ENCODE measurements at regions not wholly inside any gene's neighbourhood (a gene's known extent, or its start where the extent isn't known, plus 50 kb on each side); places are given as distances from the start of the nearest gene placed in this dataset.

- CTCF ChIA-PET = interaction anchor here (0.8 to 1.4 kb wide), 3 partner anchors 9 to 106 kb away, joined by 3 to 5 read pairs (median 4); no protein-coding TSS in a partner anchor
- no peak for FAIRE-seq
- no peak for DNase-seq (ENCODE audit: low read depth, low spot score)
Measured at GRCh38 chr2:67544286-67544685, 147.2 kb downstream of the ETAA1 start.

More at GRCh38 chr2:67544286-67544685, 147.2 kb downstream of the ETAA1 start:
- Histone ChIP-seq H2AFZ (ENCODE audit: low read depth, low read length) (no peak overlapping the region), H4K20me1 (replicated peaks; ENCODE audit: control insufficient read depth, extremely low read depth, insufficient read depth, low read length) (no peaks in the 10 kb centered on the region), H3K4me1 (ENCODE audit: control insufficient read depth, extremely low read depth, insufficient read depth, low read length) (no peaks in the 10 kb centered on the region), H3K9me3 (replicated peaks; ENCODE audit: control insufficient read depth, insufficient read depth, low read length) (no peaks in the 10 kb centered on the region), H3K27me3 (ENCODE audit: control insufficient read depth in 2 of 2, insufficient read depth in 2 of 2, low read length in 2 of 2) (no peaks in the 10 kb centered on the region), H3K4me3 (replicated peaks in 1 of 3; ENCODE audit: insufficient read depth in 1 of 3, low read depth in 1 of 3, low read length in 3 of 3) (no peak overlapping the region), H3K9ac (replicated peaks; ENCODE audit: extremely low read depth, insufficient read depth, low read length) (no peak overlapping the region), H3K36me3 (ENCODE audit: control insufficient read depth in 2 of 2, extremely low read depth in 1 of 2, insufficient read depth in 2 of 2, low read length in 2 of 2) (no peaks in the 10 kb centered on the region), H3K79me2 (ENCODE audit: control insufficient read depth, insufficient read depth, low read length) (no peaks in the 10 kb centered on the region), H3K27ac (ENCODE audit: insufficient read depth, low read depth, low read length) (no peak overlapping the region), H3K4me2 (ENCODE audit: insufficient read depth, low read length) (no peak overlapping the region), H3K9me1 (replicated peaks; ENCODE audit: control insufficient read depth, extremely low read depth, insufficient read depth, low read length) (no peaks in the 10 kb centered on the region)
- no TSS peak for BruUV-seq (replicated peaks)
- dilution Hi-C loops (cut with MboI; ENCODE audit: extremely low pct_ligation_motif_present, low sequenced_read_pairs) = no loop called here
- no peak for TF ChIP-seq POLR2AphosphoS5 (IDR thresholded peaks at IDR 0.05; ENCODE audit: insufficient read depth, low read depth, low read length)
- no peak for TF ChIP-seq JUN (IDR thresholded peaks at IDR 0.05; ENCODE audit: borderline replicate concordance, insufficient read depth, insufficient read length, low read depth)
- TF ChIP-seq POLR2A (IDR thresholded peaks at IDR 0.05; ENCODE audit: low read depth, low read length) = no peak
- TF ChIP-seq MAX (IDR thresholded peaks at IDR 0.05; ENCODE audit: insufficient read depth, insufficient read length) = no peak
- no peak for TF ChIP-seq GATA2 (IDR thresholded peaks at IDR 0.05; ENCODE audit: insufficient read depth, insufficient read length, low read depth, low read length)
- no peak for TF ChIP-seq EZH2 (IDR thresholded peaks at IDR 0.05; ENCODE audit: borderline replicate concordance, low read depth, low read length, severe bottlenecking)
- TF ChIP-seq CTCF (IDR thresholded peaks at IDR 0.05; ENCODE audit: extremely low read depth in 1 of 2, insufficient read depth in 1 of 2, low read depth in 1 of 2, low read length in 2 of 2) = no peak
- TF ChIP-seq FOS (IDR thresholded peaks at IDR 0.05; ENCODE audit: borderline replicate concordance, insufficient read depth, low read length) = no peak
- no peak for TF ChIP-seq MYC (IDR thresholded peaks at IDR 0.05; ENCODE audit: low read depth, low read length)
- intact Hi-C loops (cut with micrococcal nuclease) = no loop called here
- POLR2A ChIA-PET = no interaction called here
